ENCODE measurements at regions not wholly inside any gene's neighbourhood (a gene's known extent, or its start where the extent isn't known, plus 50 kb on each side); places are given as distances from the start of the nearest gene placed in this dataset.

GRCh38 chr18:22283397-22283796 is 114.0 kb downstream of the GATA6 start:
- no peak for DNase-seq

GRCh38 chr18:22283116-22283395 is 113.7 kb downstream of the GATA6 start:
- DNase-seq = peak in 1 of 2 donors; percentile 27

GRCh38 chr18:22282311-22283115 is 113.1 kb downstream of the GATA6 start:
- DNase-seq = peak; percentile 51 to 77

GRCh38 chr18:22280453-22280750 is 111.0 kb downstream of the GATA6 start:
- no peak for DNase-seq

- no peak for DNase-seq
These were observed 110.5 kb downstream of the GATA6 start for GRCh38 chr18:22279741-22280452.

- DNase-seq = no peak
These were observed 109.4 kb downstream of the GATA6 start for GRCh38 chr18:22278798-22279197.

GRCh38 chr18:22277758-22278157 is 108.4 kb downstream of the GATA6 start:
- no peak for DNase-seq

- DNase-seq = no peak
These were observed 106.9 kb downstream of the GATA6 start for GRCh38 chr18:22276334-22276713.

GRCh38 chr18:22275706-22276333 is 106.4 kb downstream of the GATA6 start:
- no peak for DNase-seq

GRCh38 chr18:22273101-22274039 is 104.0 kb downstream of the GATA6 start:
- no peak for DNase-seq

- DNase-seq = no peak
These were observed 102.9 kb downstream of the GATA6 start for GRCh38 chr18:22272242-22272641.

GRCh38 chr18:22271030-22271429 is 101.6 kb downstream of the GATA6 start:
- no peak for DNase-seq

- DNase-seq = no peak
These were observed 99.3 kb downstream of the GATA6 start for GRCh38 chr18:22268641-22269128.

- DNase-seq = no peak
These were observed 98.3 kb downstream of the GATA6 start for GRCh38 chr18:22267697-22268096.

GRCh38 chr18:22267225-22267624 is 97.8 kb downstream of the GATA6 start:
- DNase-seq = no peak

GRCh38 chr18:22265838-22266237 is 96.4 kb downstream of the GATA6 start:
- DNase-seq = no peak

GRCh38 chr18:22260208-22260820 is 90.9 kb downstream of the GATA6 start:
- peak; percentile 10 to 44 for DNase-seq

GRCh38 chr18:22257022-22257543 is 87.7 kb downstream of the GATA6 start:
- no peak for DNase-seq

GRCh38 chr18:22254088-22254487 is 84.7 kb downstream of the GATA6 start:
- no peak for DNase-seq

GRCh38 chr18:22253676-22254075 is 84.3 kb downstream of the GATA6 start:
- no peak for DNase-seq

GRCh38 chr18:22253156-22253555 is 83.8 kb downstream of the GATA6 start:
- DNase-seq = no peak

All from CD4-positive, alpha-beta T cell treated with Interferon alpha-2 for 1 hour (primary cell).